ENCODE measurements at regions not wholly inside any gene's neighbourhood (a gene's known extent, or its start where the extent isn't known, plus 50 kb on each side); places are given as distances from the start of the nearest gene placed in this dataset.

DNA sequence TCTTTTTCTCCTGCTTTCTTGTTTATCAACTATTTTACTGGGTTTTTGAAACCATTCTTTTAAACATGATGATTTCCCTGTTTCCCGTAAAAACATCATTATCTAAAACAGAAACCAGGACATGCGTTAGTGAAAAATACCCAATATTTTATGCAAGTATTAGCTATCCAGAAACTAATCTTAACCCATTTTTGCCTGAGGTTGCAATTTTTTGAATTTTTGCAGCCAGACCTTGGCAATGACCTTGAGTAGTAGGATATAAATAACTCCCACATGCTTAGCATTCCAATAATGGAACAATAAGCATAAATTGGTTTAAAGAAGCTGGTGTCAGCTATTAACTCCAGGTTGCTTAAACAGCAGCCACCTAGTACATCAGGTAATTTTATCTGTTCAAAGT lies 308.9 kb upstream of the ANO3 start:
- no peaks in the 10 kb centered on the region for H3K9me3 ChIP-seq
- no peaks in the 10 kb centered on the region for H3K4me1 ChIP-seq
- H3K27ac ChIP-seq = no peak overlapping the region
- no peak overlapping the region for H3K4me2 ChIP-seq
- DNase-seq (ENCODE audit: low read depth in 1 of 2, low spot score in 1 of 2) = no peak
- H3K4me3 ChIP-seq = no peak overlapping the region
- TF ChIP-seq FOSL2 (IDR thresholded peaks at IDR 0.05) (no peak), FOSL2 (CRISPR knock-in tag; IDR thresholded peaks at IDR 0.05) (no peak), HOXA7 (CRISPR knock-in tag; IDR thresholded peaks at IDR 0.05) (no peak), ZNF302 (CRISPR knock-in tag; IDR thresholded peaks at IDR 0.05) (no peak), EHF (CRISPR knock-in tag; IDR thresholded peaks at IDR 0.05) (no peak), MYC (IDR thresholded peaks at IDR 0.05; ENCODE audit: borderline replicate concordance, low read length) (no peak), ZC3H11A (IDR thresholded peaks at IDR 0.05) (no peak), CHD2 (IDR thresholded peaks at IDR 0.05; ENCODE audit: low read length, partially characterized antibody) (no peak), HDAC2 (IDR thresholded peaks at IDR 0.05) (no peak), RAD21 (conservative IDR thresholded peaks at IDR 0.05 in 1 of 2, IDR thresholded peaks at IDR 0.05 in 1 of 2) (no peak), EP300 (IDR thresholded peaks at IDR 0.05) (no peak), EHMT2 (IDR thresholded peaks at IDR 0.05; ENCODE audit: low read depth) (no peak), BHLHE40 (IDR thresholded peaks at IDR 0.05; ENCODE audit: low read depth, low read length) (no peak)
- TF ChIP-seq, protein P1, sequence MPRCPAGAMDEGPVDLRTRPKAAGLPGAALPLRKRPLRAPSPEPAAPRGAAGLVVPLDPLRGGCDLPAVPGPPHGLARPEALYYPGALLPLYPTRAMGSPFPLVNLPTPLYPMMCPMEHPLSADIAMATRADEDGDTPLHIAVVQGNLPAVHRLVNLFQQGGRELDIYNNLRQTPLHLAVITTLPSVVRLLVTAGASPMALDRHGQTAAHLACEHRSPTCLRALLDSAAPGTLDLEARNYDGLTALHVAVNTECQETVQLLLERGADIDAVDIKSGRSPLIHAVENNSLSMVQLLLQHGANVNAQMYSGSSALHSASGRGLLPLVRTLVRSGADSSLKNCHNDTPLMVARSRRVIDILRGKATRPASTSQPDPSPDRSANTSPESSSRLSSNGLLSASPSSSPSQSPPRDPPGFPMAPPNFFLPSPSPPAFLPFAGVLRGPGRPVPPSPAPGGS (IDR thresholded peaks at IDR 0.05) = no peak
- TF ChIP-seq, protein P2, sequence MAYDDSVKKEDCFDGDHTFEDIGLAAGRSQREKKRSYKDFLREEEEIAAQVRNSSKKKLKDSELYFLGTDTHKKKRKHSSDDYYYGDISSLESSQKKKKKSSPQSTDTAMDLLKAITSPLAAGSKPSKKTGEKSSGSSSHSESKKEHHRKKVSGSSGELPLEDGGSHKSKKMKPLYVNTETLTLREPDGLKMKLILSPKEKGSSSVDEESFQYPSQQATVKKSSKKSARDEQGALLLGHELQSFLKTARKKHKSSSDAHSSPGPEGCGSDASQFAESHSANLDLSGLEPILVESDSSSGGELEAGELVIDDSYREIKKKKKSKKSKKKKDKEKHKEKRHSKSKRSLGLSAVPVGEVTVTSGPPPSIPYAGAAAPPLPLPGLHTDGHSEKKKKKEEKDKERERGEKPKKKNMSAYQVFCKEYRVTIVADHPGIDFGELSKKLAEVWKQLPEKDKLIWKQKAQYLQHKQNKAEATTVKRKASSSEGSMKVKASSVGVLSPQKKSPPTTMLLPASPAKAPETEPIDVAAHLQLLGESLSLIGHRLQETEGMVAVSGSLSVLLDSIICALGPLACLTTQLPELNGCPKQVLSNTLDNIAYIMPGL (CRISPR knock-in tag; IDR thresholded peaks at IDR 0.05; ENCODE audit: borderline replicate concordance) = no peak
- TF ChIP-seq, protein P3, sequence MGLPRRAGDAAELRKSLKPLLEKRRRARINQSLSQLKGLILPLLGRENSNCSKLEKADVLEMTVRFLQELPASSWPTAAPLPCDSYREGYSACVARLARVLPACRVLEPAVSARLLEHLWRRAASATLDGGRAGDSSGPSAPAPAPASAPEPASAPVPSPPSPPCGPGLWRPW (IDR thresholded peaks at IDR 0.05) = no peak
- TF ChIP-seq, protein P4, sequence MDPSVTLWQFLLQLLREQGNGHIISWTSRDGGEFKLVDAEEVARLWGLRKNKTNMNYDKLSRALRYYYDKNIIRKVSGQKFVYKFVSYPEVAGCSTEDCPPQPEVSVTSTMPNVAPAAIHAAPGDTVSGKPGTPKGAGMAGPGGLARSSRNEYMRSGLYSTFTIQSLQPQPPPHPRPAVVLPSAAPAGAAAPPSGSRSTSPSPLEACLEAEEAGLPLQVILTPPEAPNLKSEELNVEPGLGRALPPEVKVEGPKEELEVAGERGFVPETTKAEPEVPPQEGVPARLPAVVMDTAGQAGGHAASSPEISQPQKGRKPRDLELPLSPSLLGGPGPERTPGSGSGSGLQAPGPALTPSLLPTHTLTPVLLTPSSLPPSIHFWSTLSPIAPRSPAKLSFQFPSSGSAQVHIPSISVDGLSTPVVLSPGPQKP (IDR thresholded peaks at IDR 0.05; ENCODE audit: low read depth, low read length) = no peak
- no peak for ATAC-seq
- 82% methylated on average over 2 of the region's 2 CpGs for WGBS (ENCODE audit: missing lambda C conversion rate)
- ChIA-PET CTCF (no interaction called here), POLR2A (no interaction called here)
- FAIRE-seq = no peak

DNA sequence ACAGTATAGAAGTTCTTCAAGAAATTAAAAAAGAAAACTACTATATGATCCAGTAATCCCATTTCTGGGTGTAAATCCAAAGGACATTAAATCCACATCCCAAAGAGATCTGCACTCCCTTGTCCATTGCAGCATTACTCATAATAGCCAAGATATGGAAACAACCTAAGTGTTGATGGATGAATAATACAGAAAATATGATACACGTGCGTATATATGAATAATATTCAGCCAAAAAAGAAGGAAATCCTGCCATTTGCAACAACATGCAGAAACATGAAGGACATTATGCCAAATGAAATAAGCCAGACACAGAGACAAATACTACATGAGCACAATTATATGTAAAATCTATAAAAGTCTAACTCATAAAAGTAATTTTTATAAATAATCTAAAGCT lies 306.3 kb upstream of the ANO3 start:
- Histone ChIP-seq H3K4me3 (no peak overlapping the region), H3K4me1 (no peaks in the 10 kb centered on the region), H3K27ac (no peak overlapping the region), H3K9me3 (no peaks in the 10 kb centered on the region), H3K4me2 (no peak overlapping the region)
- ChIA-PET CTCF (interaction anchor here (0.6 kb wide), 1 partner anchor 94 kb away, joined by 3 read pairs; no protein-coding TSS in a partner anchor), POLR2A (no interaction called here)
- FAIRE-seq (no peak), DNase-seq (ENCODE audit: low read depth in 1 of 2, low spot score in 1 of 2) (no peak), ATAC-seq (no peak)
- WGBS (ENCODE audit: missing lambda C conversion rate) = 59% methylated on average over 2 of the region's 2 CpGs
- no peak for TF ChIP-seq SMC3 (IDR thresholded peaks at IDR 0.05)
- no peak for TF ChIP-seq HOXB5 (CRISPR knock-in tag; IDR thresholded peaks at IDR 0.05)
- no peak for TF ChIP-seq NPAS2 (CRISPR knock-in tag; IDR thresholded peaks at IDR 0.05; ENCODE audit: borderline replicate concordance)
- no peak for TF ChIP-seq MAZ (IDR thresholded peaks at IDR 0.05; ENCODE audit: borderline replicate concordance, low read depth, low read length)
- no peak for TF ChIP-seq ZFP36 (IDR thresholded peaks at IDR 0.05; ENCODE audit: borderline replicate concordance, partially characterized antibody)
- TF ChIP-seq, protein P5, sequence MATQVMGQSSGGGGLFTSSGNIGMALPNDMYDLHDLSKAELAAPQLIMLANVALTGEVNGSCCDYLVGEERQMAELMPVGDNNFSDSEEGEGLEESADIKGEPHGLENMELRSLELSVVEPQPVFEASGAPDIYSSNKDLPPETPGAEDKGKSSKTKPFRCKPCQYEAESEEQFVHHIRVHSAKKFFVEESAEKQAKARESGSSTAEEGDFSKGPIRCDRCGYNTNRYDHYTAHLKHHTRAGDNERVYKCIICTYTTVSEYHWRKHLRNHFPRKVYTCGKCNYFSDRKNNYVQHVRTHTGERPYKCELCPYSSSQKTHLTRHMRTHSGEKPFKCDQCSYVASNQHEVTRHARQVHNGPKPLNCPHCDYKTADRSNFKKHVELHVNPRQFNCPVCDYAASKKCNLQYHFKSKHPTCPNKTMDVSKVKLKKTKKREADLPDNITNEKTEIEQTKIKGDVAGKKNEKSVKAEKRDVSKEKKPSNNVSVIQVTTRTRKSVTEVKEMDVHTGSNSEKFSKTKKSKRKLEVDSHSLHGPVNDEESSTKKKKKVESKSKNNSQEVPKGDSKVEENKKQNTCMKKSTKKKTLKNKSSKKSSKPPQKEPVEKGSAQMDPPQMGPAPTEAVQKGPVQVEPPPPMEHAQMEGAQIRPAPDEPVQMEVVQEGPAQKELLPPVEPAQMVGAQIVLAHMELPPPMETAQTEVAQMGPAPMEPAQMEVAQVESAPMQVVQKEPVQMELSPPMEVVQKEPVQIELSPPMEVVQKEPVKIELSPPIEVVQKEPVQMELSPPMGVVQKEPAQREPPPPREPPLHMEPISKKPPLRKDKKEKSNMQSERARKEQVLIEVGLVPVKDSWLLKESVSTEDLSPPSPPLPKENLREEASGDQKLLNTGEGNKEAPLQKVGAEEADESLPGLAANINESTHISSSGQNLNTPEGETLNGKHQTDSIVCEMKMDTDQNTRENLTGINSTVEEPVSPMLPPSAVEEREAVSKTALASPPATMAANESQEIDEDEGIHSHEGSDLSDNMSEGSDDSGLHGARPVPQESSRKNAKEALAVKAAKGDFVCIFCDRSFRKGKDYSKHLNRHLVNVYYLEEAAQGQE (IDR thresholded peaks at IDR 0.05) = no peak
- TF ChIP-seq, protein P6, sequence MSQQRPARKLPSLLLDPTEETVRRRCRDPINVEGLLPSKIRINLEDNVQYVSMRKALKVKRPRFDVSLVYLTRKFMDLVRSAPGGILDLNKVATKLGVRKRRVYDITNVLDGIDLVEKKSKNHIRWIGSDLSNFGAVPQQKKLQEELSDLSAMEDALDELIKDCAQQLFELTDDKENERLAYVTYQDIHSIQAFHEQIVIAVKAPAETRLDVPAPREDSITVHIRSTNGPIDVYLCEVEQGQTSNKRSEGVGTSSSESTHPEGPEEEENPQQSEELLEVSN (IDR thresholded peaks at IDR 0.05; ENCODE audit: borderline replicate concordance, low read depth) = no peak
- no peak for TF ChIP-seq EP300 (IDR thresholded peaks at IDR 0.05)
- TF ChIP-seq FOSL2 (IDR thresholded peaks at IDR 0.05) = no peak
- no peak for TF ChIP-seq FOSL2 (CRISPR knock-in tag; IDR thresholded peaks at IDR 0.05)
- no peak for TF ChIP-seq MAFK (IDR thresholded peaks at IDR 0.05; ENCODE audit: partially characterized antibody)
- TF ChIP-seq, protein P7, sequence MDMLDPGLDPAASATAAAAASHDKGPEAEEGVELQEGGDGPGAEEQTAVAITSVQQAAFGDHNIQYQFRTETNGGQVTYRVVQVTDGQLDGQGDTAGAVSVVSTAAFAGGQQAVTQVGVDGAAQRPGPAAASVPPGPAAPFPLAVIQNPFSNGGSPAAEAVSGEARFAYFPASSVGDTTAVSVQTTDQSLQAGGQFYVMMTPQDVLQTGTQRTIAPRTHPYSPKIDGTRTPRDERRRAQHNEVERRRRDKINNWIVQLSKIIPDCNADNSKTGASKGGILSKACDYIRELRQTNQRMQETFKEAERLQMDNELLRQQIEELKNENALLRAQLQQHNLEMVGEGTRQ (IDR thresholded peaks at IDR 0.05) = no peak
- TF ChIP-seq, protein P3 (IDR thresholded peaks at IDR 0.05) = no peak
- no peak for TF ChIP-seq CHD2 (IDR thresholded peaks at IDR 0.05; ENCODE audit: low read length, partially characterized antibody)
- no peak for TF ChIP-seq HEYL (CRISPR knock-in tag; IDR thresholded peaks at IDR 0.05)
- no peak for TF ChIP-seq JUN (IDR thresholded peaks at IDR 0.05)
- TF ChIP-seq NR3C1 (IDR thresholded peaks at IDR 0.05) = no peak

Data from A549 (cell line).